ENCODE measurements at regions not wholly inside any gene's neighbourhood (a gene's known extent, or its start where the extent isn't known, plus 50 kb on each side); places are given as distances from the start of the nearest gene placed in this dataset.

DNA sequence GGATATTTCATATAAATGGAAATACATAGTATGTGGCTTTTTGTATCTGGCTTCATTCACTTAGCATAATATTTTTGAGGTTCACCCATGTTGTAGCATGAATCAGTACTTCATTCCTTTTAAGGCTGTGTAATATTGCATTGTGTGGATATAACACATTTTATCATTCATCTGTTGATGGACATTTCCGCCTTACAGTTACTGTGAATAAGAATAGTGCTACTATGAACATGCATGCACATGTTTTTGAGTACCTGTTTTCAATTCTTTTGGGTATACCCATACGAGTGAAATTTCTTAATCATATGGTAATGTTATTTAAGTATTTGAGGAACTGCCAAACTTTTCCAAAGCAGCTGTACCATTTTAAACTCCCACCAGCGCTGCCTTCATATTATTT, 539.6 kb upstream of the DIPK2B start:
- TF ChIP-seq CTCF (IDR thresholded peaks at IDR 0.05): no peak
- no peak for TF ChIP-seq POLR2AphosphoS5 (IDR thresholded peaks at IDR 0.05)

All from transverse colon (tissue), 4 donors.